Fibroblast of lung (primary cell): ENCODE measurements at regions not wholly inside any gene's neighbourhood (a gene's known extent, or its start where the extent isn't known, plus 50 kb on each side); places are given as distances from the start of the nearest gene placed in this dataset.

Experiments
- EZH2 ChIP-seq: IDR thresholded peaks from 2 replicates; pipeline ENCODE4 v1.5.1; 2012; ENCODE audit warnings: low read length, control low read depth, mild to moderate bottlenecking; ENCODE audit errors: missing control alignments
- TF ChIP-seq, protein P1 (sequence below), 2 donors: IDR thresholded peaks in 1 of 2; conservative IDR thresholded peaks in 1 of 2; 1 replicate in 1 of 2; 2 replicates in 1 of 2; pipeline ENCODE4 v1.5.1; 2011 to 2012; ENCODE audit warnings: low read length in 2 of 2, control low read depth in 1 of 2, inconsistent platforms in 1 of 2, low read depth in 1 of 2, mild to moderate bottlenecking in 1 of 2

DNA sequence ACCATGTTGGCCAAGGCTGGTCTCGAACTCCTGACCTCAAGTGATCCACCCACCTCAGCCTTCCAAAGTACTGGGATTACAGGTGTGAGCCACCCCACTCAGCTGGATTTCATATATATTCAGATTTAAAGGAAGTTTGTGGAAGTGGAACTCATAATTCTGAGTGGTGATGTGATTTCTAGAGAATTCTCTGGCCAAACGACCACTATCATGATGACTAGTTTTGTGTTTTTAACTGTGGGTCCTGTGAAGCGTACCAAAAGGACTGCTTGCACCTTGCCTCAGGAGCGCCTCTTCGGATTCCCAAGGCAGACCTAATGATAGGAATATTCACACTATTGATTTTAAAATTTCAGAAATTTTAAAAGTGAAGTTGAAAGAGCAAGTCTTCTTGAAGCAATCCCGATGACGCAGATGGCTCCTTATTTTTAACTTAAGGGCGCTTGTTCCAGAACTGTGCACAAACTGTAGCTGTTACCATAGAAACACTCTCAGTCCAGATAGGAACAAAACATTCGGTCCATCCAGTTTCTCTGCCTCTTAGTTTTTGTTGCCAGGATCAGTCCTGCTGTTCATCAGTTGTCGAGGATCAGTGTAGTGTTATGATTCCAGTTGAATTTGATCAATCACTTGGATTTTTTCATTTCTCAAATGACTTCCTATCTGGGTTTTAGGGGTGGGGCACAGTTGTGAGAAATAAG lies 51.7 kb upstream of the CLCN4 start:
- TF ChIP-seq, protein P1, sequence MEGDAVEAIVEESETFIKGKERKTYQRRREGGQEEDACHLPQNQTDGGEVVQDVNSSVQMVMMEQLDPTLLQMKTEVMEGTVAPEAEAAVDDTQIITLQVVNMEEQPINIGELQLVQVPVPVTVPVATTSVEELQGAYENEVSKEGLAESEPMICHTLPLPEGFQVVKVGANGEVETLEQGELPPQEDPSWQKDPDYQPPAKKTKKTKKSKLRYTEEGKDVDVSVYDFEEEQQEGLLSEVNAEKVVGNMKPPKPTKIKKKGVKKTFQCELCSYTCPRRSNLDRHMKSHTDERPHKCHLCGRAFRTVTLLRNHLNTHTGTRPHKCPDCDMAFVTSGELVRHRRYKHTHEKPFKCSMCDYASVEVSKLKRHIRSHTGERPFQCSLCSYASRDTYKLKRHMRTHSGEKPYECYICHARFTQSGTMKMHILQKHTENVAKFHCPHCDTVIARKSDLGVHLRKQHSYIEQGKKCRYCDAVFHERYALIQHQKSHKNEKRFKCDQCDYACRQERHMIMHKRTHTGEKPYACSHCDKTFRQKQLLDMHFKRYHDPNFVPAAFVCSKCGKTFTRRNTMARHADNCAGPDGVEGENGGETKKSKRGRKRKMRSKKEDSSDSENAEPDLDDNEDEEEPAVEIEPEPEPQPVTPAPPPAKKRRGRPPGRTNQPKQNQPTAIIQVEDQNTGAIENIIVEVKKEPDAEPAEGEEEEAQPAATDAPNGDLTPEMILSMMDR (conservative IDR thresholded peaks at IDR 0.05 in 1 of 2, IDR thresholded peaks at IDR 0.05 in 1 of 2; ENCODE audit: low read depth in 1 of 2, low read length in 2 of 2) = no peak
- TF ChIP-seq EZH2 = no peak
